CD4-positive, alpha-beta T cell (primary cell): ENCODE measurements at regions not wholly inside any gene's neighbourhood (a gene's known extent, or its start where the extent isn't known, plus 50 kb on each side); places are given as distances from the start of the nearest gene placed in this dataset.
"Not testable (repeated sequence)": the region's sequence is repeated elsewhere in the genome, so short reads cannot be mapped to it uniquely, and the experiment has no call there.

Experiments used
- ATAC-seq: fragments of 200-7000 bp; cut with Tn5 transposase; one replicate; pipeline ENCODE4 v1.10.0; 2022; ENCODE audit warnings: mild to moderate bottlenecking; ENCODE audit not compliant: poor library complexity
- CTCF ChIA-PET: fragments of 350-600 bp; sonication (Branson Sonifier 250); formaldehyde crosslinking; loops from one replicate; lab custom pipeline; 2021; ENCODE audit warnings: antibody characterized with exemption, inconsistent platforms; lab: Charles Lee
- POLR2A ChIA-PET: fragments of 350-600 bp; sonication (Branson Sonifier 250); formaldehyde crosslinking; loops from one replicate; lab custom pipeline; 2021; ENCODE audit warnings: antibody characterized with exemption, inconsistent platforms; lab: Charles Lee
- DNase-seq, 14 experiments: peaks; one replicate each; pipeline ENCODE4 v3.0.0-alpha.2; 2013 to 2020; ENCODE audit warnings: mixed read lengths in 2 of 14
- H3K27ac ChIP-seq, 2 donors: one replicate each; pipeline versions ENCODE4 v1.5.1 to v1.7.0; 2013; ENCODE audit warnings: low read length in 2 of 2, low read depth in 1 of 2, mild to moderate bottlenecking in 1 of 2
- H3K27me3 ChIP-seq, 2 experiments: 1 replicate in 1 of 2; 2 replicates in 1 of 2; pipeline versions ENCODE4 v1.6.1 to v1.7.0; 2013; ENCODE audit warnings: low read length in 2 of 2, control low read depth in 1 of 2, mild to moderate bottlenecking in 1 of 2, moderate library complexity in 1 of 2; ENCODE audit not compliant: insufficient read depth in 2 of 2, control insufficient read depth in 1 of 2
- H3K36me3 ChIP-seq: one replicate; pipeline ENCODE4 v1.6.1; 2013; ENCODE audit warnings: low read length, control low read depth; ENCODE audit not compliant: insufficient read depth
- H3K4me1 ChIP-seq: one replicate; pipeline ENCODE4 v1.6.1; 2013; ENCODE audit warnings: low read length, control low read depth; ENCODE audit not compliant: insufficient read depth
- H3K4me3 ChIP-seq: one replicate; pipeline ENCODE4 v1.5.1; 2013; ENCODE audit warnings: mild to moderate bottlenecking, low read length, moderate library complexity
- H3K9me3 ChIP-seq, 2 experiments: 1 replicate in 1 of 2; 2 replicates in 1 of 2; pipeline versions ENCODE4 v1.6.1 to v1.7.0; 2013; ENCODE audit warnings: low read length in 2 of 2, mild to moderate bottlenecking in 2 of 2, control low read depth in 1 of 2, moderate library complexity in 1 of 2; ENCODE audit not compliant: control insufficient read depth in 1 of 2, insufficient read depth in 1 of 2
- H3K27ac Mint-ChIP-seq: one replicate; pipeline ENCODE4 v1.8.0; 2020; ENCODE audit warnings: mixed read lengths
- H3K27me3 Mint-ChIP-seq: one replicate; pipeline ENCODE4 v1.8.0; 2021; ENCODE audit warnings: mixed read lengths
- H3K36me3 Mint-ChIP-seq: one replicate; pipeline ENCODE4 v1.8.0; 2021; ENCODE audit warnings: low read depth, mixed read lengths
- H3K4me1 Mint-ChIP-seq: one replicate; pipeline ENCODE4 v1.8.0; 2021; ENCODE audit warnings: low read depth, mixed read lengths
- H3K4me3 Mint-ChIP-seq: one replicate; pipeline ENCODE4 v1.8.0; 2020; ENCODE audit warnings: mild to moderate bottlenecking, mixed read lengths
- H3K9me3 Mint-ChIP-seq: one replicate; pipeline ENCODE4 v1.8.0; 2020; ENCODE audit warnings: mixed read lengths
- CTCF ChIP-seq: fragments of 200-600 bp; IDR thresholded peaks from one replicate; pipeline ENCODE4 v1.8.0; 2022; ENCODE audit warnings: antibody characterized with exemption, mild to moderate bottlenecking
- intact Hi-C, 2 experiments: fragments of 100-400 bp; cut with DNase I in 1 of 2; cut with micrococcal nuclease in 1 of 2; formaldehyde crosslinking; loops; one replicate each; pipeline versions ENCODE4 v1.15.1 to v1.9.0; 2023 to 2025; cut with DNase I, micrococcal nuclease

- H3K4me3 ChIP-seq, result no peak overlapping the region
- Mint-ChIP-seq H3K9me3 (peaks cover 4% of the 10 kb centered on the region), H3K36me3 (no peaks in the 10 kb centered on the region), H3K4me1 (no peaks in the 10 kb centered on the region), H3K27ac (no peak overlapping the region), H3K4me3 (no peak overlapping the region), H3K27me3 (peaks cover 14% of the 10 kb centered on the region)
- no peaks in the 10 kb centered on the region for H3K27me3 ChIP-seq
- ATAC-seq (no peak), DNase-seq (no peak)
- ChIA-PET CTCF (no interaction called here), POLR2A (no interaction called here)
- TF ChIP-seq CTCF, result no peak
- H3K27ac ChIP-seq, result no peak overlapping the region
- H3K4me1 ChIP-seq, result no peaks in the 10 kb centered on the region
- H3K9me3 ChIP-seq, result peaks cover 0 to 1% of the 10 kb centered on the region in 2 experiments
- intact Hi-C loops, result no loop called here
- H3K36me3 ChIP-seq, result no peaks in the 10 kb centered on the region
Measured at GRCh38 chr6:100062621-100063020, 68.6 kb upstream of the MCHR2 start.

GRCh38 chr6:100057941-100058340 lies 63.9 kb upstream of the MCHR2 start:
- ChIA-PET POLR2A (no interaction called here), CTCF (no interaction called here)
- no peak overlapping the region for H3K27ac Mint-ChIP-seq
- ATAC-seq (no peak), DNase-seq (no peak)
- Histone ChIP-seq H3K27me3 (no peaks in the 10 kb centered on the region), H3K4me3 (no peak overlapping the region), H3K27ac (no peak overlapping the region), H3K4me1 (no peaks in the 10 kb centered on the region), H3K9me3 (no peaks in the 10 kb centered on the region), H3K36me3 (no peaks in the 10 kb centered on the region)
- no peak overlapping the region for H3K4me3 Mint-ChIP-seq
- TF ChIP-seq CTCF, result no peak
- no peaks in the 10 kb centered on the region for H3K4me1 Mint-ChIP-seq
- H3K9me3 Mint-ChIP-seq, result no peaks in the 10 kb centered on the region
- peaks cover 14% of the 10 kb centered on the region for H3K27me3 Mint-ChIP-seq
- no peaks in the 10 kb centered on the region for H3K36me3 Mint-ChIP-seq
- intact Hi-C loops, result no loop called here

- H3K27ac Mint-ChIP-seq, result no peak overlapping the region
- ATAC-seq (no peak), DNase-seq (no peak)
- Histone ChIP-seq H3K36me3 (no peaks in the 10 kb centered on the region), H3K4me3 (no peak overlapping the region), H3K4me1 (no peaks in the 10 kb centered on the region), H3K27me3 (no peaks in the 10 kb centered on the region), H3K9me3 (peaks cover 0 to 4% of the 10 kb centered on the region in 2 experiments), H3K27ac (no peak overlapping the region)
- no peak for TF ChIP-seq CTCF
- intact Hi-C loops, result no loop called here
- peaks cover 2% of the 10 kb centered on the region for H3K9me3 Mint-ChIP-seq
- POLR2A ChIA-PET, result no interaction called here
- H3K4me1 Mint-ChIP-seq, result no peaks in the 10 kb centered on the region
- no peaks in the 10 kb centered on the region for H3K27me3 Mint-ChIP-seq
- H3K4me3 Mint-ChIP-seq, result no peak overlapping the region
- no peaks in the 10 kb centered on the region for H3K36me3 Mint-ChIP-seq
- CTCF ChIA-PET, result no interaction called here
Measured at GRCh38 chr6:100050550-100050949, 56.5 kb upstream of the MCHR2 start.

GRCh38 chr6:100043961-100044360 lies 49.9 kb upstream of the MCHR2 start:
- H3K36me3 ChIP-seq, H3K27ac ChIP-seq, H3K9me3 ChIP-seq, H3K4me1 ChIP-seq, H3K27me3 Mint-ChIP-seq, intact Hi-C loops, H3K27ac Mint-ChIP-seq, H3K36me3 Mint-ChIP-seq, H3K4me3 Mint-ChIP-seq, DNase-seq, ATAC-seq, H3K9me3 Mint-ChIP-seq, H3K27me3 ChIP-seq, CTCF ChIA-PET, H3K4me3 ChIP-seq, H3K4me1 Mint-ChIP-seq, POLR2A ChIA-PET: not testable (repeated sequence)
